ENCODE measurements at regions not wholly inside any gene's neighbourhood (a gene's known extent, or its start where the extent isn't known, plus 50 kb on each side); places are given as distances from the start of the nearest gene placed in this dataset.

- Histone ChIP-seq H3K4me3 (no peak overlapping the region), H3K27ac (no peak overlapping the region), H3K36me3 (no peaks in the 10 kb centered on the region), H3K9me3 (no peaks in the 10 kb centered on the region), H3K4me1 (ENCODE audit: insufficient read depth) (no peaks in the 10 kb centered on the region), H3K27me3 (no peaks in the 10 kb centered on the region)
- 62 to 68% (median 64%) methylated on average over 2 of the region's 2 CpGs for WGBS, 3 donors
- DNase-seq = no peak
- TF ChIP-seq POLR2A (IDR thresholded peaks at IDR 0.05) = no peak
- TF ChIP-seq EP300 (IDR thresholded peaks at IDR 0.05) = no peak
- TF ChIP-seq CTCF (IDR thresholded peaks at IDR 0.05) = no peak
- intact Hi-C loops (cut with DNase I) = no loop called here
These were observed 60.2 kb downstream of the MID1IP1 start for GRCh38 chrX:38861489-38861888.

- WGBS, 3 donors = 62 to 72% (median 69%) methylated on average over 3 of the region's 3 CpGs
- Histone ChIP-seq H3K4me3 (no peak overlapping the region), H3K4me1 (ENCODE audit: insufficient read depth) (no peaks in the 10 kb centered on the region), H3K9me3 (no peaks in the 10 kb centered on the region), H3K27ac (no peak overlapping the region), H3K27me3 (no peaks in the 10 kb centered on the region), H3K36me3 (no peaks in the 10 kb centered on the region)
- TF ChIP-seq POLR2A (IDR thresholded peaks at IDR 0.05) (no peak), CTCF (IDR thresholded peaks at IDR 0.05) (no peak), EP300 (IDR thresholded peaks at IDR 0.05) (no peak)
- intact Hi-C loops (cut with DNase I) = no loop called here
- DNase-seq = no peak
These were observed 60.8 kb downstream of the MID1IP1 start for GRCh38 chrX:38862100-38862499.

GRCh38 chrX:38864165-38864564 is 62.9 kb downstream of the MID1IP1 start:
- no peaks in the 10 kb centered on the region for H3K4me1 ChIP-seq (ENCODE audit: insufficient read depth)
- intact Hi-C loops (cut with DNase I) = no loop called here
- no peak overlapping the region for H3K27ac ChIP-seq
- no peak for DNase-seq
- H3K4me3 ChIP-seq = no peak overlapping the region
- H3K27me3 ChIP-seq = no peaks in the 10 kb centered on the region
- H3K9me3 ChIP-seq = no peaks in the 10 kb centered on the region
- no peaks in the 10 kb centered on the region for H3K36me3 ChIP-seq
- WGBS, 3 donors = 20 to 31% (median 30%) methylated on average over 1 of the region's 1 CpG
- TF ChIP-seq EP300 (IDR thresholded peaks at IDR 0.05) (no peak), CTCF (IDR thresholded peaks at IDR 0.05) (no peak), POLR2A (IDR thresholded peaks at IDR 0.05) (no peak)

- H3K27ac ChIP-seq = no peak overlapping the region
- no peak overlapping the region for H3K4me3 ChIP-seq
- TF ChIP-seq CTCF (IDR thresholded peaks at IDR 0.05) (no peak), POLR2A (IDR thresholded peaks at IDR 0.05) (no peak), EP300 (IDR thresholded peaks at IDR 0.05) (no peak)
- no peaks in the 10 kb centered on the region for H3K27me3 ChIP-seq
- H3K36me3 ChIP-seq = no peaks in the 10 kb centered on the region
- H3K9me3 ChIP-seq = no peaks in the 10 kb centered on the region
- intact Hi-C loops (cut with DNase I) = no loop called here
- 77 to 79% (median 78%) methylated on average over 6 of the region's 6 CpGs for WGBS, 3 donors
- DNase-seq = no peak
- no peaks in the 10 kb centered on the region for H3K4me1 ChIP-seq (ENCODE audit: insufficient read depth)
These were observed 67.1 kb downstream of the MID1IP1 start for GRCh38 chrX:38868321-38868720.

Measured in ovary (tissue), 7 donors.